H9 (cell line): ENCODE measurements at regions not wholly inside any gene's neighbourhood (a gene's known extent, or its start where the extent isn't known, plus 50 kb on each side); places are given as distances from the start of the nearest gene placed in this dataset.

ENCODE experiments used
- DNase-seq: peaks from one replicate; pipeline ENCODE4 v3.0.0-alpha.2; 2017
- H2AFZ ChIP-seq: one replicate; pipeline ENCODE4 v1.6.1; 2013; ENCODE audit warnings: mild to moderate bottlenecking, low read length, control low read depth, moderate library complexity
- H2AK5ac ChIP-seq: 2 replicates; pipeline ENCODE4 v1.6.1; 2013; ENCODE audit warnings: low read length, control low read depth, mixed read lengths; ENCODE audit not compliant: insufficient read length
- H2BK120ac ChIP-seq: one replicate; pipeline ENCODE4 v1.6.1; 2013; ENCODE audit warnings: low read depth, mild to moderate bottlenecking, low read length, control low read depth, inconsistent platforms; ENCODE audit not compliant: poor library complexity, severe bottlenecking
- H2BK12ac ChIP-seq: 2 replicates; pipeline ENCODE4 v1.6.1; 2013; ENCODE audit warnings: low read length, control low read depth, mixed read lengths, low read depth; ENCODE audit not compliant: insufficient read length
- H2BK15ac ChIP-seq: 2 replicates; pipeline ENCODE4 v1.6.1; 2013; ENCODE audit warnings: low read depth, low read length, control low read depth
- H2BK20ac ChIP-seq: one replicate; pipeline ENCODE4 v1.6.1; 2013; ENCODE audit warnings: low read depth, mild to moderate bottlenecking, low read length, control low read depth, inconsistent platforms; ENCODE audit not compliant: poor library complexity, severe bottlenecking
- H2BK5ac ChIP-seq: 2 replicates; pipeline ENCODE4 v1.6.1; 2013; ENCODE audit warnings: low read length, control low read depth, mixed read lengths; ENCODE audit not compliant: insufficient read length
- H3K14ac ChIP-seq: 2 replicates; pipeline ENCODE4 v1.6.1; 2013; ENCODE audit warnings: low read length, control low read depth; ENCODE audit not compliant: insufficient read depth
- H3K18ac ChIP-seq: 2 replicates; pipeline ENCODE4 v1.6.1; 2013; ENCODE audit warnings: low read depth, mild to moderate bottlenecking, mixed read lengths, low read length, control low read depth; ENCODE audit not compliant: insufficient read length
- H3K23ac ChIP-seq: 2 replicates; pipeline ENCODE4 v1.6.1; 2013; ENCODE audit warnings: low read length, control low read depth, mixed read lengths, low read depth; ENCODE audit not compliant: insufficient read length
- H3K23me2 ChIP-seq: 2 replicates; pipeline ENCODE4 v1.6.1; 2013; ENCODE audit warnings: low read depth, mild to moderate bottlenecking, mixed read lengths, low read length, control low read depth; ENCODE audit not compliant: insufficient read length, poor library complexity, severe bottlenecking
- H3K27ac ChIP-seq: 2 replicates; pipeline ENCODE4 v1.5.1; 2013; ENCODE audit warnings: low read length, control low read depth, mixed read lengths, low read depth; ENCODE audit not compliant: insufficient read length
- H3K27me3 ChIP-seq: 2 replicates; pipeline ENCODE4 v1.6.1; 2013; ENCODE audit warnings: low read length, control low read depth, inconsistent platforms; ENCODE audit not compliant: insufficient read depth
- H3K4ac ChIP-seq: 2 replicates; pipeline ENCODE4 v1.6.1; 2013; ENCODE audit warnings: low read depth, mild to moderate bottlenecking, control low read depth, inconsistent platforms, low read length, moderate library complexity
- H3K4me1 ChIP-seq: 2 replicates; pipeline ENCODE4 v1.6.1; 2013; ENCODE audit warnings: low read length, control low read depth, inconsistent platforms; ENCODE audit not compliant: insufficient read depth
- H3K4me2 ChIP-seq: 2 replicates; pipeline ENCODE4 v1.6.1; 2013; ENCODE audit warnings: low read length, control low read depth, mixed read lengths; ENCODE audit not compliant: insufficient read length, insufficient read depth
- H3K56ac ChIP-seq: 2 replicates; pipeline ENCODE4 v1.6.1; 2013; ENCODE audit warnings: low read depth, mild to moderate bottlenecking, mixed read lengths, low read length, control low read depth; ENCODE audit not compliant: insufficient read length
- H3K79me1 ChIP-seq: 2 replicates; pipeline ENCODE4 v1.6.1; 2013; ENCODE audit warnings: low read depth, mild to moderate bottlenecking, moderate library complexity, low read length, control low read depth, inconsistent platforms; ENCODE audit not compliant: insufficient read depth, poor library complexity, severe bottlenecking
- H3K79me2 ChIP-seq: 2 replicates; pipeline ENCODE4 v1.6.1; 2013; ENCODE audit warnings: low read length, control low read depth, inconsistent platforms; ENCODE audit not compliant: insufficient read depth
- H3K9ac ChIP-seq: 2 replicates; pipeline ENCODE4 v1.6.1; 2013; ENCODE audit warnings: low read length, control low read depth, mixed read lengths; ENCODE audit not compliant: insufficient read length; ENCODE audit errors: extremely low read depth
- H3K9me3 ChIP-seq: one replicate; pipeline ENCODE4 v1.6.1; 2013; ENCODE audit warnings: low read depth, low read length, inconsistent platforms; ENCODE audit not compliant: control insufficient read depth
- H3T11ph ChIP-seq: one replicate; pipeline ENCODE4 v1.6.1; 2013; ENCODE audit warnings: mild to moderate bottlenecking, low read length, control low read depth, inconsistent platforms
- H4K20me1 ChIP-seq: one replicate; pipeline ENCODE4 v1.6.1; 2013; ENCODE audit not compliant: control insufficient read depth, insufficient read length, insufficient read depth
- H4K5ac ChIP-seq: 2 replicates; pipeline ENCODE4 v1.6.1; 2013; ENCODE audit warnings: low read depth, mild to moderate bottlenecking, mixed read lengths, low read length, control low read depth; ENCODE audit not compliant: insufficient read length
- H4K8ac ChIP-seq: replicated peaks from 2 replicates; pipeline ENCODE4 v1.6.1; 2013; ENCODE audit warnings: low read length, control low read depth, mixed read lengths, low read depth; ENCODE audit not compliant: insufficient read length
- H4K91ac ChIP-seq: 2 replicates; pipeline ENCODE4 v1.6.1; 2013; ENCODE audit warnings: low read depth, mild to moderate bottlenecking, moderate library complexity, mixed read lengths, low read length, control low read depth; ENCODE audit not compliant: insufficient read length
- H3K27ac Mint-ChIP-seq, 3 experiments: 2 replicates in 2 of 3; 3 replicates in 1 of 3; pipeline ENCODE4 v1.8.0; 2020 to 2021; ENCODE audit warnings: mixed read lengths in 3 of 3, mild to moderate bottlenecking in 1 of 3, moderate library complexity in 1 of 3
- H3K27me3 Mint-ChIP-seq: 2 replicates; pipeline ENCODE4 v1.8.0; 2021; ENCODE audit warnings: low read depth, mild to moderate bottlenecking, moderate library complexity, mixed read lengths
- H3K36me3 Mint-ChIP-seq, 3 experiments: 2 replicates in 2 of 3; 3 replicates in 1 of 3; pipeline ENCODE4 v1.8.0; 2020 to 2021; ENCODE audit warnings: low read depth in 3 of 3, mixed read lengths in 3 of 3; ENCODE audit not compliant: insufficient read depth in 1 of 3
- H3K4me1 Mint-ChIP-seq, 2 experiments: 2 replicates each; pipeline ENCODE4 v1.8.0; 2020; ENCODE audit warnings: mixed read lengths in 2 of 2
- H3K4me3 Mint-ChIP-seq, 2 experiments: 2 replicates in 1 of 2; 3 replicates in 1 of 2; pipeline ENCODE4 v1.8.0; 2020 to 2021; ENCODE audit warnings: mild to moderate bottlenecking in 2 of 2, mixed read lengths in 2 of 2, moderate library complexity in 1 of 2
- H3K9me3 Mint-ChIP-seq, 2 experiments: 2 replicates in 1 of 2; 3 replicates in 1 of 2; pipeline ENCODE4 v1.8.0; 2020; ENCODE audit warnings: mild to moderate bottlenecking in 2 of 2, mixed read lengths in 2 of 2, moderate library complexity in 1 of 2
- CTCF ChIP-seq: fragments of 200-600 bp; sonication (generic); conservative IDR thresholded peaks from 3 replicates; pipeline ENCODE4 v1.8.0; 2021; ENCODE audit warnings: antibody characterized with exemption, mild to moderate bottlenecking
- WGBS: extraction: QIAGEN DNeasy Blood & Tissue Kit; methylation state at CpG from one replicate; pipeline ENCODE4 v1.1.7; 2013; ENCODE audit warnings: missing lambda C conversion rate, low lambda C conversion rate, mixed read lengths; ENCODE audit not compliant: insufficient read length; ENCODE audit errors: extremely low coverage; 5-methylcytosine and 5-hydroxymethylcytosine counted together

- Mint-ChIP-seq H3K4me1 (0 out of 4 replicates have a peak, but pooled peaks cover 0 to 2% of the 10 kb centered on the region in 2 experiments), H3K4me3 (no peak overlapping the region), H3K27me3 (no peaks in the 10 kb centered on the region), H3K9me3 (peaks cover 0 to 3% of the 10 kb centered on the region in 2 experiments; a peak in 2 of 5 replicates), H3K27ac (no peak overlapping the region), H3K36me3 (no peaks in the 10 kb centered on the region; a peak in 1 of 7 replicates)
- H4K8ac ChIP-seq, result no peak overlapping the region
- no peaks in the 10 kb centered on the region for H3K4me1 ChIP-seq
- WGBS, result no CpG with 5 or more reads among the region's 3 CpGs
- no peaks in the 10 kb centered on the region for H3K23me2 ChIP-seq
- no peak overlapping the region for H2AK5ac ChIP-seq
- H2BK120ac ChIP-seq, result no peak overlapping the region
- no peaks in the 10 kb centered on the region for H4K20me1 ChIP-seq
- H3K14ac ChIP-seq, result no peak overlapping the region
- no peak overlapping the region for H2BK5ac ChIP-seq
- H3K27ac ChIP-seq, result no peak overlapping the region
- H3K27me3 ChIP-seq, result no peaks in the 10 kb centered on the region
- no peak overlapping the region for H3K9ac ChIP-seq
- no peaks in the 10 kb centered on the region for H3K9me3 ChIP-seq
- no peaks in the 10 kb centered on the region for H3K79me2 ChIP-seq
- DNase-seq, result no peak
- no peak overlapping the region for H2AFZ ChIP-seq
- TF ChIP-seq CTCF, result no peak
- H4K91ac ChIP-seq, result no peak overlapping the region
- H3K23ac ChIP-seq, result no peak overlapping the region
- H3K18ac ChIP-seq, result no peak overlapping the region
- H3K79me1 ChIP-seq, result no peaks in the 10 kb centered on the region
- H3K56ac ChIP-seq, result no peak overlapping the region
- no peak overlapping the region for H2BK15ac ChIP-seq
- H2BK20ac ChIP-seq, result no peak overlapping the region
- H3K4ac ChIP-seq, result no peak overlapping the region
- no peak overlapping the region for H2BK12ac ChIP-seq
- H3K4me2 ChIP-seq, result no peak overlapping the region
- H3T11ph ChIP-seq, result no peak overlapping the region
- no peak overlapping the region for H4K5ac ChIP-seq
Observed at GRCh38 chr1:221106616-221107015, 227.4 kb downstream of the HLX start.
